H9 (cell line): ENCODE measurements at regions not wholly inside any gene's neighbourhood (a gene's known extent, or its start where the extent isn't known, plus 50 kb on each side); places are given as distances from the start of the nearest gene placed in this dataset.

ENCODE experiments used
- DNase-seq: peaks from one replicate; pipeline ENCODE4 v3.0.0-alpha.2; 2017
- H2AFZ ChIP-seq: one replicate; pipeline ENCODE4 v1.6.1; 2013; ENCODE audit warnings: mild to moderate bottlenecking, low read length, control low read depth, moderate library complexity
- H2AK5ac ChIP-seq: 2 replicates; pipeline ENCODE4 v1.6.1; 2013; ENCODE audit warnings: low read length, control low read depth, mixed read lengths; ENCODE audit not compliant: insufficient read length
- H2BK120ac ChIP-seq: one replicate; pipeline ENCODE4 v1.6.1; 2013; ENCODE audit warnings: low read depth, mild to moderate bottlenecking, low read length, control low read depth, inconsistent platforms; ENCODE audit not compliant: poor library complexity, severe bottlenecking
- H2BK12ac ChIP-seq: 2 replicates; pipeline ENCODE4 v1.6.1; 2013; ENCODE audit warnings: low read length, control low read depth, mixed read lengths, low read depth; ENCODE audit not compliant: insufficient read length
- H2BK15ac ChIP-seq: 2 replicates; pipeline ENCODE4 v1.6.1; 2013; ENCODE audit warnings: low read depth, low read length, control low read depth
- H2BK20ac ChIP-seq: one replicate; pipeline ENCODE4 v1.6.1; 2013; ENCODE audit warnings: low read depth, mild to moderate bottlenecking, low read length, control low read depth, inconsistent platforms; ENCODE audit not compliant: poor library complexity, severe bottlenecking
- H2BK5ac ChIP-seq: 2 replicates; pipeline ENCODE4 v1.6.1; 2013; ENCODE audit warnings: low read length, control low read depth, mixed read lengths; ENCODE audit not compliant: insufficient read length
- H3K14ac ChIP-seq: 2 replicates; pipeline ENCODE4 v1.6.1; 2013; ENCODE audit warnings: low read length, control low read depth; ENCODE audit not compliant: insufficient read depth
- H3K18ac ChIP-seq: 2 replicates; pipeline ENCODE4 v1.6.1; 2013; ENCODE audit warnings: low read depth, mild to moderate bottlenecking, mixed read lengths, low read length, control low read depth; ENCODE audit not compliant: insufficient read length
- H3K23ac ChIP-seq: 2 replicates; pipeline ENCODE4 v1.6.1; 2013; ENCODE audit warnings: low read length, control low read depth, mixed read lengths, low read depth; ENCODE audit not compliant: insufficient read length
- H3K23me2 ChIP-seq: 2 replicates; pipeline ENCODE4 v1.6.1; 2013; ENCODE audit warnings: low read depth, mild to moderate bottlenecking, mixed read lengths, low read length, control low read depth; ENCODE audit not compliant: insufficient read length, poor library complexity, severe bottlenecking
- H3K27ac ChIP-seq: 2 replicates; pipeline ENCODE4 v1.5.1; 2013; ENCODE audit warnings: low read length, control low read depth, mixed read lengths, low read depth; ENCODE audit not compliant: insufficient read length
- H3K27me3 ChIP-seq: 2 replicates; pipeline ENCODE4 v1.6.1; 2013; ENCODE audit warnings: low read length, control low read depth, inconsistent platforms; ENCODE audit not compliant: insufficient read depth
- H3K4ac ChIP-seq: 2 replicates; pipeline ENCODE4 v1.6.1; 2013; ENCODE audit warnings: low read depth, mild to moderate bottlenecking, control low read depth, inconsistent platforms, low read length, moderate library complexity
- H3K4me1 ChIP-seq: 2 replicates; pipeline ENCODE4 v1.6.1; 2013; ENCODE audit warnings: low read length, control low read depth, inconsistent platforms; ENCODE audit not compliant: insufficient read depth
- H3K4me2 ChIP-seq: 2 replicates; pipeline ENCODE4 v1.6.1; 2013; ENCODE audit warnings: low read length, control low read depth, mixed read lengths; ENCODE audit not compliant: insufficient read length, insufficient read depth
- H3K56ac ChIP-seq: 2 replicates; pipeline ENCODE4 v1.6.1; 2013; ENCODE audit warnings: low read depth, mild to moderate bottlenecking, mixed read lengths, low read length, control low read depth; ENCODE audit not compliant: insufficient read length
- H3K79me1 ChIP-seq: 2 replicates; pipeline ENCODE4 v1.6.1; 2013; ENCODE audit warnings: low read depth, mild to moderate bottlenecking, moderate library complexity, low read length, control low read depth, inconsistent platforms; ENCODE audit not compliant: insufficient read depth, poor library complexity, severe bottlenecking
- H3K79me2 ChIP-seq: 2 replicates; pipeline ENCODE4 v1.6.1; 2013; ENCODE audit warnings: low read length, control low read depth, inconsistent platforms; ENCODE audit not compliant: insufficient read depth
- H3K9ac ChIP-seq: 2 replicates; pipeline ENCODE4 v1.6.1; 2013; ENCODE audit warnings: low read length, control low read depth, mixed read lengths; ENCODE audit not compliant: insufficient read length; ENCODE audit errors: extremely low read depth
- H3K9me3 ChIP-seq: one replicate; pipeline ENCODE4 v1.6.1; 2013; ENCODE audit warnings: low read depth, low read length, inconsistent platforms; ENCODE audit not compliant: control insufficient read depth
- H3T11ph ChIP-seq: one replicate; pipeline ENCODE4 v1.6.1; 2013; ENCODE audit warnings: mild to moderate bottlenecking, low read length, control low read depth, inconsistent platforms
- H4K20me1 ChIP-seq: one replicate; pipeline ENCODE4 v1.6.1; 2013; ENCODE audit not compliant: control insufficient read depth, insufficient read length, insufficient read depth
- H4K5ac ChIP-seq: 2 replicates; pipeline ENCODE4 v1.6.1; 2013; ENCODE audit warnings: low read depth, mild to moderate bottlenecking, mixed read lengths, low read length, control low read depth; ENCODE audit not compliant: insufficient read length
- H4K8ac ChIP-seq: replicated peaks from 2 replicates; pipeline ENCODE4 v1.6.1; 2013; ENCODE audit warnings: low read length, control low read depth, mixed read lengths, low read depth; ENCODE audit not compliant: insufficient read length
- H4K91ac ChIP-seq: 2 replicates; pipeline ENCODE4 v1.6.1; 2013; ENCODE audit warnings: low read depth, mild to moderate bottlenecking, moderate library complexity, mixed read lengths, low read length, control low read depth; ENCODE audit not compliant: insufficient read length
- H3K27ac Mint-ChIP-seq, 3 experiments: 2 replicates in 2 of 3; 3 replicates in 1 of 3; pipeline ENCODE4 v1.8.0; 2020 to 2021; ENCODE audit warnings: mixed read lengths in 3 of 3, mild to moderate bottlenecking in 1 of 3, moderate library complexity in 1 of 3
- H3K27me3 Mint-ChIP-seq: 2 replicates; pipeline ENCODE4 v1.8.0; 2021; ENCODE audit warnings: low read depth, mild to moderate bottlenecking, moderate library complexity, mixed read lengths
- H3K36me3 Mint-ChIP-seq, 3 experiments: 2 replicates in 2 of 3; 3 replicates in 1 of 3; pipeline ENCODE4 v1.8.0; 2020 to 2021; ENCODE audit warnings: low read depth in 3 of 3, mixed read lengths in 3 of 3; ENCODE audit not compliant: insufficient read depth in 1 of 3
- H3K4me1 Mint-ChIP-seq, 2 experiments: 2 replicates each; pipeline ENCODE4 v1.8.0; 2020; ENCODE audit warnings: mixed read lengths in 2 of 2
- H3K4me3 Mint-ChIP-seq, 2 experiments: 2 replicates in 1 of 2; 3 replicates in 1 of 2; pipeline ENCODE4 v1.8.0; 2020 to 2021; ENCODE audit warnings: mild to moderate bottlenecking in 2 of 2, mixed read lengths in 2 of 2, moderate library complexity in 1 of 2
- H3K9me3 Mint-ChIP-seq, 2 experiments: 2 replicates in 1 of 2; 3 replicates in 1 of 2; pipeline ENCODE4 v1.8.0; 2020; ENCODE audit warnings: mild to moderate bottlenecking in 2 of 2, mixed read lengths in 2 of 2, moderate library complexity in 1 of 2
- CTCF ChIP-seq: fragments of 200-600 bp; sonication (generic); conservative IDR thresholded peaks from 3 replicates; pipeline ENCODE4 v1.8.0; 2021; ENCODE audit warnings: antibody characterized with exemption, mild to moderate bottlenecking
- whole genome bisulfite sequencing: extraction: QIAGEN DNeasy Blood & Tissue Kit; methylation state at CpG from one replicate; pipeline ENCODE4 v1.1.7; 2013; ENCODE audit warnings: missing lambda C conversion rate, low lambda C conversion rate, mixed read lengths; ENCODE audit not compliant: insufficient read length; ENCODE audit errors: extremely low coverage; 5-methylcytosine and 5-hydroxymethylcytosine counted together

GRCh38 chr9:131800366-131800765 is 60.5 kb upstream of the RAPGEF1 start:
- Mint-ChIP-seq H3K4me3 (no peak overlapping the region), H3K27me3 (peaks cover 10% of the 10 kb centered on the region), H3K27ac (no peak overlapping the region), H3K36me3 (peaks cover 0 to 2% (median 0%) of the 10 kb centered on the region in 3 experiments; a peak in 1 of 7 replicates), H3K9me3 (peaks cover 0 to 3% of the 10 kb centered on the region in 2 experiments; a peak in 1 of 5 replicates), H3K4me1 (peaks cover 12 to 18% of the 10 kb centered on the region in 2 experiments)
- Histone ChIP-seq H3T11ph (no peak overlapping the region), H4K5ac (no peak overlapping the region), H3K4me1 (0 out of 2 replicates have a peak, but pooled peaks cover 4% of the 10 kb centered on the region), H3K4me2 (no peak overlapping the region), H3K56ac (no peak overlapping the region), H3K79me1 (no peaks in the 10 kb centered on the region), H2BK5ac (no peak overlapping the region), H3K27ac (no peak overlapping the region), H3K18ac (no peak overlapping the region), H3K9me3 (no peaks in the 10 kb centered on the region), H3K79me2 (no peaks in the 10 kb centered on the region), H4K8ac (no peak overlapping the region), H3K23me2 (no peaks in the 10 kb centered on the region), H3K27me3 (no peaks in the 10 kb centered on the region), H3K23ac (no peak overlapping the region), H2BK20ac (no peak overlapping the region), H2BK15ac (no peak overlapping the region), H2BK12ac (no peak overlapping the region), H3K9ac (no peak overlapping the region), H2BK120ac (no peak overlapping the region), H4K20me1 (no peaks in the 10 kb centered on the region), H3K4ac (no peak overlapping the region), H3K14ac (no peak overlapping the region), H2AFZ (no peak overlapping the region), H4K91ac (no peak overlapping the region), H2AK5ac (no peak overlapping the region)
- no CpG with 5 or more reads among the region's 2 CpGs for WGBS
- TF ChIP-seq CTCF: no peak
- no peak for DNase-seq
